ENCODE measurements at regions not wholly inside any gene's neighbourhood (a gene's known extent, or its start where the extent isn't known, plus 50 kb on each side); places are given as distances from the start of the nearest gene placed in this dataset.
"Not testable (repeated sequence)": the region's sequence is repeated elsewhere in the genome, so short reads cannot be mapped to it uniquely, and the experiment has no call there.

DNA sequence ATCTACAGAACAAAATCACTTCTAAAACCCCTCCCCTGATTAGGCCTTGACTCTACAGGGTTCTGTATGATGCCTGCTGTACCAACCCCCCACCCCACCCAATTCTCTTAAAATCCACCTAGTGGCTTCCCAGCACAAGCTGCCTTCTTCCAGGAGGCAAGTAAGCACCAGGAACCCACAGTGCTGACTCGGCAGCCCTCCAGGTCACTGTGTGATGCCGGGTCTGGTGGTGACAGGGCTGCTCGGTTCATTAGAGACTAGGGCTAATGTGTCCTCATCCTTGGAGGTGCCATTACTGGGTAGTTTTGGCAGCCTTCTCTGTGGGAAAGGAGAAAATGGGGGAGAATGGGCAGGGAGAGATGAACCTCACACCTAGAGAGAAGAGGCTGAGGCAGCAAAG lies 363.5 kb downstream of the PTPRU start:
- no peak for DNase-seq (ENCODE audit: low read depth in 2 of 2)

DNA sequence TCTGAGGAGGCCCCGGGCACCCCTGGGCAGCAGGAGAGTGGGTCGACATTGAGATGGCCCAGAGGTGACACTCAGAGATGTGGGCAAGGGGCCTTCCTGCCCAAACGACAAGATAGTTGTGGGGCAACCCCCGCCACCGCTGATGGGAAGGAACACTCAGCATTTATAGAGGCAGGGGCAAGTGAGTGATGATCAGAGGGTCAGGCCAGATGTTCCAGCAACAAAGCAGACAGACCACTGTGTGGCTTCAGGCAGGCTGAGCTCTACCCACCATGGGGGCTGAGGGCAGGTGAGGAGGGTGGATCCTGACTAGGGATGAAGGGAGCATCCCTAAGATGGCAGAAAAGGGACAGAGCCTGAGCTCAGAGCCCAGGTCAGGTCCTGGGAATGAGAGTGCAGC lies 362.7 kb downstream of the PTPRU start:
- no peak for DNase-seq (ENCODE audit: low read depth in 2 of 2)

DNA sequence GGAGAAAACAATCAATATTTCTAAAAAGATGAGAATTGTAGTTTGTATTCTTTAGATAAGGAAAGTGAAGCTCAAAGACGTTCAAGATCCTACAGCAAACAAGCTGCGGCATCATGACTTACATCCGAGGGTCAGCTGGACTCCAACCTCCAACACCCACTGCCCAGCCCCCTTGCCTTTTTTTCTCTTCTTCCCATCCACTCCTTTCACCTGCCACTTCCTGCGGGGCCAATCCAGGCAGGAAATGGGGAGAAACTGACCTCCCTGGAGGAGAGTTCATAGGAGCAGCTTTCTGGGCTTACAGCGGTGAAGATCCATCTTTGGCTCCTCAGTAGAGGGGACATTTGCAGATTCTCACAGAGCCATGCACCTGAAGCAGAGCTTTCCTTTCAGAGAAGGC lies 361.5 kb downstream of the PTPRU start:
- no peak for DNase-seq (ENCODE audit: low read depth in 2 of 2)

DNA sequence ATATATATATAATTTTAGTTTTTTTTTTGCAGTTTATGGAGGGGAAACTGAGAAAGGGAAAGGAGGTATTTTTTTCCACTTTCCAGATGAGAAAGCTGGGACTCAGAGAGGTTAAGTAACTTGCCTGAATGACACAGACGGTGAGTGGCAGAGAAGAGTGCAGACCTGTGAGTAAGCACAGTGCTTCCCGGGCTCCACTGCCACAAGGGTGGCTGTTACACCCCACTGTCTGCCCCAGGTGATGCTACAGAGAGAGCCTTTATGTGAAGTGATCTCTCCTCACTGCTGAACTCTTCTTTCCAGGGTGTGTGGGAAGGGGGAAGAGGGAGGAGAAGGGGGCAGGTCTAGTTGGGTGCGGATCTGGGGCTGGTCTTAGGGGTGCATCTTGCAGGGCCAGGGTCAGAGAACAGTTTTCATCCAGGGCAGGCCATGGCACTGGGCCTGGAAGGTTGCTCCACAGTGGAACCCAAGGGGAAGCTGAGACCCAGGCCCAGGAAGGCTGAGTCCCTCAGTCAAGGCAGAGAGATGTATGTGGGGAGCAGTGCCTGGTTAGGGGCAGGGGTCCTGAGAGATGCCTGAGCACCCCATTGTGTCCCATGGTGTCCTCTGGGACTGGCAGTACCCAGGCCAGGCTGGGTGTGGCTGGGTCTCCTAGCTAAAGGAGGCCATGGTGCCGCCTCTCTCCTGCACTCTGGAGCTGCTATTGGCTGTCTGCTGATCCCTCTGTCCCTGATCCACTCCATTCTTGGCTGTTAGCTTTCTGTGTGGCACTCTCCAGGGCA lies 357.5 kb downstream of the PTPRU start:
- no peak for DNase-seq (ENCODE audit: low read depth in 2 of 2)

DNA sequence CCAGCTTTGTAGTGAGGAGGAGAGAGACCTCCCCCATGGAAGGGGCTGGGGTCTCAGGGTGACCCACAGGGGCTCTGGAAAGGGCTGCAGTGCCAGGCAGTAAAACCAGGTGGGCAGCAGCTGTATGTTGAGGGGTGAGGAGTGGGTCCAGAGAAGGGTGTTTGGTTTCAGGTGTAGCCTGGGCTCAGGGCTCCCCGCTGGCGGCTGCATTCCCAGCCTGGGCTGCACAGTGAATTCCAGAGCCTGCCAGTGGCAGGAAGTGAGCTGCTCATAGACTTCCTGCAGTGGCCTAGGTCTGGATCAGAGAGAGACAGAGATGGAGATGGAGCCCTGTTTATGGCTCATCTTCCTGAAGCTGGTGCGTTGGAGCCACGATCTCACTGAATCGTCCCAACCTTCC lies 356.4 kb downstream of the PTPRU start:
- DNase-seq (ENCODE audit: low read depth in 2 of 2) = no peak

DNA sequence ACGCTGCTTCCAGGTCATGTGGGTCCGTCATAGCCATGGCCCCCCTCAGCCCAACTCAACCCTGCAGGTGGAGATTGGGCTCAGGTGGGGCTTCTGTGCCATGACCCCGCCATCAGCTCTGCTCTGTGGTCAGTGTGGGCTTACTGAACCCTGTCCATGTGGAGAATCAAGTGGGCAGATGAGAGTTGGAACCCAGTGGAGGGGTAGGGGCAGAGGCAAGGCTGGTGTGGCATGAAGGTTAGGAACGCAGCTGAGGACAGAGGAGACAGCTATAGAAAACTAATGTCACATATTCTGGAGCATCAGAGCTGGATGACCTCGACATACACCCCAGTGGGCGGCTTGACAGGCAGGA lies 355.9 kb downstream of the PTPRU start:
- DNase-seq (ENCODE audit: low read depth in 2 of 2) = no peak

DNA sequence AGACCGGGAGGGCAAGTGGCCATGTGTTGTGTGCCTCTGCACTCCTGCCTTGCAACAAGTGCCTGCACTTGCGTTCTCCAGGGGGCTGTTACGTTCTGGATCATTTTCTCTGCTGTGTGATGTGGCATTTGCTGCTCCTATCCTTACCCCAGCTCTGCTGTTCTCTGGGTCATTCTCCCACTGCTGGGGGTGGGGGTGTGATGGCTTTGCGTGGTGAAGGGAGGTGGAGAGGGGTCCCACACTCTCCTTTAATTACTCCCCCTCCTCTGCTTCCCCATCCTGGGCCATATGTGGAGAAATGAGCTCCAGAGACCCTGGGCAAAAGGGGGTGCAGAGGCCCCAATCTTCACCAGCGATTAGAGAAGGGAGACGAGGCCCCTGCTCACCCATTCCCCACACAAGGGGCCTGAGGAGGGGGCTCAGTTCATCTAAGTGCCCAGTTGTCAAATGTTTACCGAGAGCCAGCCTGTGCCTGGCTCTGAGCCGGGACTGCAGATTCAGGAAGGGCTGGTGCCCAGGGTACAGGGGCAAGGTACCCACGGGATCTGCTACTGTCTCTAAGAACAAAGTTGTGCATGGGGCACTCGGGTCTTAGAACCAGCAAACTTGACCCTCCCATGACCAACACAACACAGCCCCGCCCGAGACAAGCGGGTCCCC lies 355.4 kb downstream of the PTPRU start:
- no peak for DNase-seq (ENCODE audit: low read depth in 2 of 2)

DNA sequence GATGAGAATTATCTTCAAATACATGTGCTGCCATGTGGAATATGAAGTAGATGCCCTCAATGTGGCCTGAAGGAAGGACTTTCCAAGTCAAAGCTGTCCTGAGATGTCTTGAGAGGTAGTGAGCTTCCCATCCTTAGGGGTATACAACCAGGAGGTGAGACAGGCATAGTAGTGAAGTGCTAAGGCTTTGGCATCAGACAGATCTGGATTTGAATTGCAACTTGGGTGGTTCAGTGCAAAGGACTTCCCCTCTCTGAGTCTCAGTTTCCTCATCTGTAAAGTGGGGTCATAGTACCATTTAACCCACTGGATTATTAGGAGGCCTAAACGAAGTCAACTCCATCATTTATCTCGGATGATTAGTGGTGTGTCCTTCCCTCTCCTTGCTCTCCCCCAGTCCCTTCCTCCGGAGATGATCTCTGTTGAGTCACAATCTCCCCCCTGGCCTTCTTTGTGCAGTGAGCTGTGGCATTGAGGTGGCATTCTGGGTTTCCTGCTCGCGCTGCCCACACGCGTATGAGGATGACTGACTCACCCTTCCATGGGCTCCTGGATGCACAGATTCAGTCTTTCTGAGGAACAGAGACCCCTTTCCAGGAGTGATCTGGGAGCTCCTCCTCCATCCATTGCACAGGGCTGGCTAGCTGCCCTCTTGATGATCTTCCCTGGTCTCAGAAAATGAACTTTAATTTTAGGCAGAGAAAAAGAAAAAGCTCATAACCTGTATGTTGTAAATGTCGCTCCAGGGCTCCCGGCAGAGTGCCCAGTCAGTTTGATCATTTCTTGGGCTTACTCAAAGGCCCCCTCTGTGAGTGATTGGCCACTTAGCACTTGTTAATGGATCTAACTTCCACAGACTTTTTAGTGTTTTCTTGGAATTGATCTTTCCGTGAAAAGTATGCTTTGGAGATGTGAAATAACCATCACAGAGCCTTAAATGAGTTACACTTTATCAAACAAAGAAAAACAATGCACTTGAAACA lies 354.6 kb downstream of the PTPRU start:
- DNase-seq (ENCODE audit: low read depth in 2 of 2) = no peak

DNA sequence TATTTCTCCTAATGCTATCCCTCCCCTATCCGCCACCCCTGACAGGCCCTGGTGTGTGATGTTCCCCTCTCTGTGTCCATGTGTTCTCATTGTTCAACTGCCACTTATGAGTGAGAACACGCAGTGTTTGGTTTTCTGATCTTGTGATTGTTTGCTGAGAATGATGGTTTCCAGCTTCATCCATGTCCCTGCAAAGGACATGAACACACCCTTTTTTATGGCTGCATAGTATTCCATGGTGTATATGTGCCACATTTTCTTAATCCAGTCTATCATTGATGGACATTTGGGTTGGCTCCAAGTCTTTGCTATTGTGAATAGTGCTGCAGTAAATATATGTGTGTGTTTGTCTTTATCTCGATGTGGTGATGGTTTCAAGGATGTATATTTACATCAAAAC lies 353.4 kb downstream of the PTPRU start:
- DNase-seq (ENCODE audit: low read depth in 2 of 2) = not testable (repeated sequence)

DNA sequence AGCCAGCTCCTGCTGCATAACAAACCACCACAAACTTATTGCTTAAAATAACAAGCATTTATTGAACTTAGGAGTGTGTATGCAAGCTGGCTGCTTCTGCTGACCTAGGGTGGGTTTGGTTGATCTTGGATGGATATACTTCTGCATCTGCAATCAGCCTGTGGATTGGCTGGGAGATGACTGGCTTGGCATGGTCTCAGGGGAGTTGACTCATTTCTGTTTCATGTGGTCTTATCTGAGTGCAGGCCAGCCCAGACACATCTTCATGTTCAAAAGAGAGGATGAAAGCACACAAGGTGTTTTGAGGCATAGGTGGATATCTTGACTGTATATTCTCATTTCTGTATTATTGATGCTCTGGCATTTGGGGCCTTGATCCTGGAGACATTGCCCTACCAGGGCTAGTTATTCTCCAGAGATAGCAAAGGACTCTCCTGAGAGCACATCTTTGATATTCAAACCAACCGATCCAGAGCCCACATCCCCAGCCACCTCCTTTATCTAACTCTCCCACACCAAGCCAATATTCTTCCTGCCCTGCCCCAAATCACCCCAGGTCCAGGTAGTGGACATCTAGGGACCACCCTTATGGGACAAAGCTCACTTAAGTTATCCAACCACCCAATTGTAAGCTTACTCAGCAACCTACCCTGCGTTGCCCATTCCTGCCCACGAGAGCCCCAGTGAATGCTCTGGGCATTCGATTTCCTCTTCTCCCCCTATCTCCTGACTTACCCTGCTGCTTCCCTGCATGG lies 350.8 kb downstream of the PTPRU start:
- no peak for DNase-seq (ENCODE audit: low read depth in 2 of 2)

DNA sequence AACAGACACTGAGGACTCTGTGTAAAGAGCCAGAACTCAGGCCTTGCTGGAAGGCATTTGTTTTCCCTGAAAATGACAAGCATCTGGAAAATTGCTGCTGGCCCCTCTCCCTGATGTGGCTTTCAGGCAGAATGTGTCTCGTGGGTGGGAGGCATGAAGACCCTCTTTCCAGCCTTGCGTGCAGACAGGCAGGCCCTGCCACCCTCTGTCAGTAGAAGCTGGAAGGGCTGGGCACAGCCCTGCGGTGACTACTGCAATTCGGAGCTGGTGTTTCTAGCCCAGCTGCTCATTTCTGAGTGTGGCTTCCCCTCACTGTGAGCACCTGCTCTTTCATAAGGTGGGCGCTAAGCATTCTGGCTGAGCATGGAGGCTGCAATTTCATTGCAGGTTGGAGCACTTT lies 349.9 kb downstream of the PTPRU start:
- no peak for DNase-seq (ENCODE audit: low read depth in 2 of 2)

DNA sequence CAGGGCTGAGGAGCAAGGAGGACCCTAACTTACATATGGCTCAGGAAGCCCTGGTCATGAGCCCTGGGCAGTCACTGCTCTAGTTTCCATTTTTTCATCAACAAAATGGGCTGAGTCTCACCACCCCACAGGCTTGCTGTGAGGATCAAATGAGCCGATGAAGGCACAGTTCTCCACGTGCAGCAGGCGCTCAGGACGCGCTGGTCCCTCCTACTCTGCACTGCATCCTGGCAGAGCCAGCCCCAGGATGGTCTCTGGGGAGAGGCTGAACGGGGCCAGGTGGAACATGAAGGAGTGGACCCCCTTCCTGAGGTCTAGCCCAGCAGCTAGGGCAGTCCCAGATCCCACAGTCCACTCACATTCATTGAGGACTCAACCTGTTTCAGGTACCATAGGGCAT lies 349.3 kb downstream of the PTPRU start:
- no peak for DNase-seq (ENCODE audit: low read depth in 2 of 2)

DNA sequence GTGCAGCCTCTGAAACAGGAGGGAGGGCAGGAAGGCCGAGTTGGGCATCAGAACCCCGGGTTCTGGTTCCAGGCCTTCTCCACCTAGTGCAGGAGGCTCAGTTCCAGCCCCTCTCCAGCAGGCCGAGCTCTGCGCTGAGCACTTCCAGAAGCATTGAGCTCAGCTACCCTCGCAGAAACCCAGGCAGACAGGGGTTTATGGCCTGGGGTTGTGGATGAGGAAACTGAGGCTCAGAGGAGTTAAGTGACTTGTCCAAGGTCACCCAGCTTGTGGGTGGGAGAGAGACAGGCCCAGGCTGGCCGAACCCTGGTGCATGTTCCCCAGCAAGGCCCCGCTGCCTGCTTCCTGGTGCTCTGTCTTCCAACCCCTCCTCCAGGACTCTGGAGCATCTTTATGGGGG lies 348.9 kb downstream of the PTPRU start:
- no peak for DNase-seq (ENCODE audit: low read depth in 2 of 2)

DNA sequence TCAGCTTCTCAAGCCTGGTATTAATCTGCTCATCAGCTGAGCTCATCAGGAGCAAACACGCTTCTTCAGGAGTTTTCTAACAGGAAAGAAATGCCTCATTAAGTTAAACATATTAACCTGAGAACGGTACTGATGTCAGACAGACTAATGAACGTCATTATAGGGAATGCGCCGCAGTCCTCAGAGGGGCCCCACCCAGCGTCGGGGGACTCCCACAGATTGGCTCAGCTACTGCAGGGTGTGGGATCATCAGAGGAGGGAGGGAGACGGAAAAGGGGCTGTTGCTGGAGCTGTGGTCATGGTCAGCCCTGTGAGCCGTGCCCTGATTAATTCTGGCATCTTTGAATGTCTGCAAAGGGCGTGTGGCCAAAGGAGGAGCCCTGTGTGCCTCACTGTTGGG lies 348.5 kb downstream of the PTPRU start:
- no peak for DNase-seq (ENCODE audit: low read depth in 2 of 2)

DNA sequence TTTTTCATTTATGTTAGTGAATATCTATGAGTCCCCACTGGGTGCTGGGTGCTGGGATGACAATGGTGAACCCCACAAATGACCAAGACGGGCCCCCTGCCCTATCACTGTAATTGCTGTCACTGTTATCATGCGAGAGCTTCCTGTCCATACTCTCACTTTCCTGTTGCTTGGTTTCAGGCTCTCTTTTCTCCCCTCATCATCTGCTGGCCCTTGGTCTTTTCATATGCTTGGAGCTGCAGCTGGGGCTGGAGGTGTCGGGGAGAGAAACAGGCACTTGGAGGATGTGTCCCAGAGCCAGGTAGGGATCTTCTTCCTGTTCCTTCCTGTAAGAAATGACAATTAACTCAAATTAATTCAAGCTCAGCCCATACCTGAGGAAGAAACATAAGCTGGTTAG lies 348.0 kb downstream of the PTPRU start:
- DNase-seq (ENCODE audit: low read depth in 2 of 2) = no peak

DNA sequence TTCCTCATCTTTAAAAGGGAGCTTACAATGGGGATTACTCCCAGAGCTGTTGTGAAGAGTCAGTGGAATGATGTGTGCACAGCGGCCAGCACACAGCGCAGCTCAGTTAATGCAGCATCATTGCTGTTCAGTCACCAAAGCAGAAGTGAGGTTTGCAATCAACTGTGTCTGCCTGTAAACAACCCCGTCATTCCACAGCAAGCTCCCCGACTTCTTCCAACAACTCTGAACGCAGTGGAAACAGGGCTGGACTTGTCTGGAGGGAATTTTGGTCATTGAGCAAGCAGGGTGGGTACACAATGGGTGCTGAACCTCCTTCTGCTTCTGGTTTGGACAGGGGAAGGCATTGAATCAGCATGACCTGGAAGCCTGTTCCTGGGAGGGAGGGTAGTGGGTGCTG lies 347.4 kb downstream of the PTPRU start:
- no peak for DNase-seq (ENCODE audit: low read depth in 2 of 2)

DNA sequence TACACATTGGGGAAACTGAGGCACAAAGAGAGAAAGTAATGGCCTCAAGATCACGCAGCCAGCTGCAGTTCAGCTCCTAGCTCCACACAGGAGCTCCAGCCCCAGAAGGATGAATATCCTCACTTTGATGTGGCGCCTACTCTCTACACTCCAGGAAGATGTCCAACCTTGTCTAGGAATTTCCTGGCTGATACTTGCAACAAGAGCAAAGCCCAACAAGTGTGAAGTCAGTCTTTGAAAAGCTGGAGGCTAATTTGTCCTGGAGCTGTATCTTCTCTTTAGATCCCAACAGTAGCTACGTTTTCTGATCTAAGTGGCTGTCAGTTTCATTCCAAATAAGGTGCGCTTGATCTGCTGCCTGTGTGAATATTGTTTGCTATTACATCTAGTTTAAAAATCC lies 344.9 kb downstream of the PTPRU start:
- no peak for DNase-seq (ENCODE audit: low read depth in 2 of 2)

DNA sequence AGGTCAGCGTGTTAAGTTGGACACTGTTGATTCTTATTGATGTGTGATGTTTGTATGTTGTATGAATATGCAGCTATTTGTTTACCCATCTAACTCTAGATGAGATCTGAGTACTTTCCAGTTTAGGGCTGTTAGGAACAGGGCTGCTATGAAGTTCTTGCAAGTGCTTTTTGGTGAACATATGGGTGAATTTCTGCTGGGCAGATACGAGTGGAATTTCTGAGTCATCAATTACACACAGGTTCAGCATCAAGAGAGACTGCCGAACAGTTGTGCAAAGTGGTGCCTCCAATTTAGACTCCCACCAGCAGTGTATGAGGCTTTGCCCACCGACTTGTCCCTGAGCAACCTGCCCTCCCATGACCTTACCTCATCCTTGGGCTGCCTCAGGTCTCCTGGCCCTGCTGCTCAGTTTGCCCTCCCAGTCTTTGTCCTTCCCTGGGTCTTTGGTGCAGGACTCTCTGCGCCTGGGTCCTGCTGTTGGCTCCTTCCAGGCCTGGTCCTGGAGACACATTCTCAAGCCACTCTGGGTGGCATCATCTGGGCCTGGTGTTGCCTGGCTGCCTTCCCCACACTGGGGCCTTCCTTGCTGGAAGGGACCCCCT lies 343.6 kb downstream of the PTPRU start:
- DNase-seq (ENCODE audit: low read depth in 2 of 2) = no peak

DNA sequence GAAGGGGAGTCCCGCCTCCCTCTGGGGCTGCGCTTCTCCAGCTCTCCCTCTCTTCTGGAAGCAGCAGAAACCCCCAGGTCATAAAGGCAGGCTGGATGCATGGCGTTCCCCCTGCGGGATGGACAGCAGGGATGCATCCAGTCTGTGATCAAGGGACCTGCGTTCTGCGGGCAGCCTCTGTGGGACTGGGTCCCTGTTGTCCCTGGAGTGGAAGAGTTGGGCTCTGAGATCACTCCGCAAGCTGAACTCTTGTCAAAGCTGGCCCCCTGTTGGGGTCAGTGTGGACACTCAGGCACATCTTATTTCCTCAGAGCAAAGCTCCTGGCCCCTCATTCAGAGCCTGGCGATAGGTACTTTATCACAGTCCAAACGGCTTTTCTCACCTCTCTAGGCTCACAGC lies 341.2 kb downstream of the PTPRU start:
- no peak for DNase-seq (ENCODE audit: low read depth in 2 of 2)

DNA sequence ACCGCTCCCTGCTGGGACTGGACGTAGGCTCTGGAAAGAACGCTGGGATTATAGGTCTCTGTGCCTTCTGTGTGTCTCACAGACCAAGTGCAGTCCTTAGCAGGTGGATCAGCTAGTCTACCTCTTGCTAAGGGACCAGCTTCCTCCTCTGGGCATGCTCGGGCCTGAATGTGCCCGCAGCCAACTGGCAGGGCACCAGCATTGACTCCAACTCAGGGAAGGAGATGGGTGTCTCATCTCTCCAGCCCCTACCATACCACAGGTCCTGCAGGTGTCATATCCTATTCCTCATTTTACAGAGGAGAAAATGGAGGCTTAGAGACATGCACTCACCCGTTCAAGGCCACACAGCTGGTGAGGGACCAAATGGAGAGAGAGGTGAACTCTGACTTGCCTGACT lies 340.2 kb downstream of the PTPRU start:
- no peak for DNase-seq (ENCODE audit: low read depth in 2 of 2)

DNA sequence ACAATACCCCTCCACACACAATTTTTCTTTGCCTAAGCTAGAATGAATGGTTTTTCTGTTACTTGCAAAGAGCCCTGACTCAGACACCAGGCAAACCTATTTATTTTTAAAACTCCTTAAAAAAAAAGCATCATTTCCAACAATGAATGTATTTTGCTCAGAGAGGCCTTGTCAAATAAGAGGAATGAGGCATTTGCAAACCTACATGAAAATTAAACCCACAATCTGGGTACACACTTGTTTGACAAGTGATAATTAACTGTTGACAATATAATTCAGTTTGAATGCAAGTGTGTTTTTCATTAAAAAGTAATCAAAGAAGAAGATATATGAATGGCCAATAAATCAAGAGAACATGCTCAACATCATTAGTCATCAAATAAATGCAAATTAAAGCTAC lies 339.5 kb downstream of the PTPRU start:
- no peak for DNase-seq (ENCODE audit: low read depth in 2 of 2)
